K562 (cell line): ENCODE measurements at regions not wholly inside any gene's neighbourhood (a gene's known extent, or its start where the extent isn't known, plus 50 kb on each side); places are given as distances from the start of the nearest gene placed in this dataset.

Experiments
- CEBPB ChIP-seq: fragments of 450-650 bp; IDR thresholded peaks from 2 replicates; pipeline ENCODE4 v1.6.1; 2016; ENCODE audit warnings: missing genetic modification characterization, missing compliant biosample characterization
- DNMT1 ChIP-seq: fragments of 450-650 bp; IDR thresholded peaks from 2 replicates; pipeline ENCODE4 v1.6.1; 2016; ENCODE audit warnings: antibody characterized with exemption, mild to moderate bottlenecking
- FOXA3 ChIP-seq, 2 experiments: fragments of 450-650 bp in 1 of 2; sonication (generic) in 1 of 2; formaldehyde crosslinking; IDR thresholded peaks in 1 of 2; conservative IDR thresholded peaks in 1 of 2; 2 replicates each; pipeline versions ENCODE4 v1.4.0 to v1.8.0; 2020 to 2022; ENCODE audit warnings: mild to moderate bottlenecking in 2 of 2, missing genetic modification reagents in 1 of 2
- HNRNPK ChIP-seq: fragments of 200-400 bp; formaldehyde crosslinking; IDR thresholded peaks from one replicate; pipeline ENCODE4 v1.6.1; 2018; ENCODE audit warnings: mild to moderate bottlenecking, low read depth, low read length; ENCODE audit not compliant: poor library complexity, severe bottlenecking
- JUN ChIP-seq, 2 experiments: sonication (generic) in 1 of 2; formaldehyde crosslinking in 1 of 2; IDR thresholded peaks; 2 replicates each; pipeline versions ENCODE4 v1.6.1 to v1.8.0; 2012 to 2022; ENCODE audit warnings: borderline replicate concordance in 2 of 2, mild to moderate bottlenecking in 2 of 2, improper control_type of control experiment in 1 of 2, low read depth in 1 of 2, low read length in 1 of 2, missing genetic modification reagents in 1 of 2
- MYBL2 ChIP-seq, 2 experiments: fragments of 450-650 bp in 1 of 2; sonication (generic) in 1 of 2; formaldehyde crosslinking in 1 of 2; IDR thresholded peaks; 2 replicates each; pipeline versions ENCODE4 v1.6.1 to v1.8.1; 2017 to 2022; ENCODE audit warnings: borderline replicate concordance in 1 of 2, inconsistent platforms in 1 of 2, low read depth in 1 of 2, mild to moderate bottlenecking in 1 of 2, missing genetic modification reagents in 1 of 2, moderate library complexity in 1 of 2
- ZNF140 ChIP-seq: fragments of 250-450 bp; sonication (Bioruptor Pico); IDR thresholded peaks from 2 replicates; pipeline ENCODE4 v1.8.0; 2021; ENCODE audit warnings: moderate library complexity, mild to moderate bottlenecking, inconsistent platforms
- TF ChIP-seq, protein P1 (sequence below): fragments of 150-350 bp; conservative IDR thresholded peaks from 2 replicates; pipeline ENCODE4 v1.6.1; 2014; ENCODE audit warnings: low read length

DNA sequence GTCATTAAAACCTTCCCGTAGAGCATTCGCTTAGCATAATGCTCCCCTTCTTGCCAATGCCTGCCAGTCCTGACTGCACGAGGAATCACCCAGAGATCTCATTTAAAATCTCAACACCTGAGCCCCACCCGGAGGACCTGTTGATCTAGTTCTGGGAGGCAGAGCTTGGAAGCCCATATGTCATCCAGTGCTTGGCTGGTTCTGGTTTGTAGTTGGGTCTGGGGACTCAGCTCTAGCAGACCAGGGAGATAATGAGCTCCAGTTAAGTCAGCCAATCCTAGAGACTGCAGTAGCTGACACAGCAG is 131.8 kb upstream of the DAP start:
- TF ChIP-seq MYBL2 (IDR thresholded peaks at IDR 0.05; ENCODE audit: low read depth) (no peak), MYBL2 (CRISPR knock-in tag; IDR thresholded peaks at IDR 0.05; ENCODE audit: borderline replicate concordance) (no peak), DNMT1 (no peak), FOXA3 (CRISPR knock-in tag; conservative IDR thresholded peaks at IDR 0.05 in 1 of 2, IDR thresholded peaks at IDR 0.05 in 1 of 2) (no peak), ZNF140 (CRISPR knock-in tag) (no peak), HNRNPK (no peak), CEBPB (tag) (no peak), JUN (IDR thresholded peaks at IDR 0.05; ENCODE audit: borderline replicate concordance, low read depth, low read length) (no peak), JUN (CRISPR knock-in tag; IDR thresholded peaks at IDR 0.05; ENCODE audit: borderline replicate concordance) (no peak)
- TF ChIP-seq, protein P1, sequence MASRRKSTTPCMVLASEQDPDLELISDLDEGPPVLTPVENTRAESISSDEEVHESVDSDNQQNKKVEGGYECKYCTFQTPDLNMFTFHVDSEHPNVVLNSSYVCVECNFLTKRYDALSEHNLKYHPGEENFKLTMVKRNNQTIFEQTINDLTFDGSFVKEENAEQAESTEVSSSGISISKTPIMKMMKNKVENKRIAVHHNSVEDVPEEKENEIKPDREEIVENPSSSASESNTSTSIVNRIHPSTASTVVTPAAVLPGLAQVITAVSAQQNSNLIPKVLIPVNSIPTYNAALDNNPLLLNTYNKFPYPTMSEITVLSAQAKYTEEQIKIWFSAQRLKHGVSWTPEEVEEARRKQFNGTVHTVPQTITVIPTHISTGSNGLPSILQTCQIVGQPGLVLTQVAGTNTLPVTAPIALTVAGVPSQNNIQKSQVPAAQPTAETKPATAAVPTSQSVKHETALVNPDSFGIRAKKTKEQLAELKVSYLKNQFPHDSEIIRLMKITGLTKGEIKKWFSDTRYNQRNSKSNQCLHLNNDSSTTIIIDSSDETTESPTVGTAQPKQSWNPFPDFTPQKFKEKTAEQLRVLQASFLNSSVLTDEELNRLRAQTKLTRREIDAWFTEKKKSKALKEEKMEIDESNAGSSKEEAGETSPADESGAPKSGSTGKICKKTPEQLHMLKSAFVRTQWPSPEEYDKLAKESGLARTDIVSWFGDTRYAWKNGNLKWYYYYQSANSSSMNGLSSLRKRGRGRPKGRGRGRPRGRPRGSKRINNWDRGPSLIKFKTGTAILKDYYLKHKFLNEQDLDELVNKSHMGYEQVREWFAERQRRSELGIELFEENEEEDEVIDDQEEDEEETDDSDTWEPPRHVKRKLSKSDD = no peak
